ENCODE measurements at regions not wholly inside any gene's neighbourhood (a gene's known extent, or its start where the extent isn't known, plus 50 kb on each side); places are given as distances from the start of the nearest gene placed in this dataset.

DNA sequence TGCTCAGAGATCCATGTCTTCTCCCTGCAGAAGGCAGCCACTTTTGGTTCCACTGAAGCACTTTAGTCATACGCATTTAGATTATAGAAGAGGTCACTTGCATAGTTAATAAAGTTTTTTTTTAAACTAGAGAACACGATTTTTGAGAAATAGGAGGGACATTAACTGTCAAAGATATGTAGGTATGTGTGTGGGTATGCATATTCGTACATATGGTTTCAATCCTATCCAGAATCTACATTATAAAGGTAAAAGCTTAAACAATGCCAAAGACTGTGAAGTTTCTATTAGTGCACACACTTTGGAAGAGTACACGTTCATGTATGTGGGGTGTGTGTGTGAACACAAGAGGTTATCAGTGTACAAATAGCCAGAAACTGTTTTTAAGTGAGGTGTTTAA lies 103.2 kb downstream of the BTBD3 start:
- no peak for DNase-seq

DNA sequence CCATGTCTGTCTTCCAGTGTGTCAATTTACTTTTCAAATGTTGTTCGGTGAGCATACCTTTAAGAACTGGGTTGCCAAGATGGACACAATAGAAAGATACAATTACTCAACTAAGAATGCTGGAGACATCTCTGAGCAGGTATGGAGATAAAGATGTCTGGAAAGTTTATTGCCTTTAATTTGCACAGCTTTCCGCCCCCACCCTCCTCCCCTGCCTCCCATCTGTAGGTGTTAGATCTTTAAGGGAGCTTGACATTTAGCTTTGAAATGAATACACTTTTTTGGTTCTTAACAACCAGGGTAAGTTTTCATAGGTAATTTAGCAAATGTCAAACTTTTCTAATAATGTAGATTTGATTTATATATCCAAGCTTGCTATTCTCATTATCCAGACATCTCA lies 104.4 kb downstream of the BTBD3 start:
- DNase-seq = no peak

DNA sequence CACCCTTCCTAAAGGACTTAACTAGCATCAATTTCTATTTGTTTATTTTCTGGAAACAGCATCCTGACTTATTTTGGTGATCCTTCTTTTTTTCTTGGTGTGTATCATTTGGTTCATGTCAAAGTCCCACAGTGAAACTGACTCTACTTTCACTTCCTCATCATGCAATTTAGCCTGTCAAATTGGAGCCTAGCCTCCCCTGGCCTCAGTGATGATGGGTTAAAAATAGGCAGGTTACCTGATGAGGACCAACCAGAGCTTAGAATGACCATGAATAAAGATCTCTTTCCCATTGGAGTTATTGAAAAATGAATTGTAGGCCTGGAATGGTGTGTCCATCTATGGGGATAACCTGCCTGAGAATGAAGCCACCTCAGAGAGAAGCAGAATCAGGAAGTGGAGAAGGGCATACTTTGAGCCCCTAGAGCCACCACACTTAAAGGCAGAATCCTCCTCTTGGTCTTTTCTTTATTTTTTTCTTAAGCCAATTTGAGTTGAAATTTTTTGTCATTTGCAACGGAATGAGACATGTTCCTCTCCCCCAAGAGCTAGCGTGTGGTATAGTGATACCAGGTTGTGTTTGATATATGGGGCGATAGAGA lies 105.6 kb downstream of the BTBD3 start:
- DNase-seq = no peak

DNA sequence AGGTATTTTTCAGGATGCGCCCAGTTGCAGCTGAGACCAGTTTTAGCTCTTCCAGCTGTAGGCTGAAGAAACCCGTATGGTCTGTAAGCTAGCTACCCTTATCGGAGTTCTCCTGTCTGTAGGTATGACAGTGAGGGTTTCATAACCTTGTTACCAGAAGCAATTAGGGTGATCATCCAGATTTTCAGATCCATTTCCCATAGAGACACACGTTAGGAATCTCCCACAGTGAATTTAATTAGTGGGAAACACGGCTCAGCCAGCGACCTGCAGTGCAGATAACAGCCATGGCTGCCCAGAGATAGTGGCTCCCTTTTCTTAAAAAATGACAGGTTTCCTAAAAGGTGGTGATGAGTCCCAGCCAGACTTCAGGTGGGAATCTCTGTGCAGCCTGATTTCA lies 111.1 kb downstream of the BTBD3 start:
- no peak for DNase-seq

DNA sequence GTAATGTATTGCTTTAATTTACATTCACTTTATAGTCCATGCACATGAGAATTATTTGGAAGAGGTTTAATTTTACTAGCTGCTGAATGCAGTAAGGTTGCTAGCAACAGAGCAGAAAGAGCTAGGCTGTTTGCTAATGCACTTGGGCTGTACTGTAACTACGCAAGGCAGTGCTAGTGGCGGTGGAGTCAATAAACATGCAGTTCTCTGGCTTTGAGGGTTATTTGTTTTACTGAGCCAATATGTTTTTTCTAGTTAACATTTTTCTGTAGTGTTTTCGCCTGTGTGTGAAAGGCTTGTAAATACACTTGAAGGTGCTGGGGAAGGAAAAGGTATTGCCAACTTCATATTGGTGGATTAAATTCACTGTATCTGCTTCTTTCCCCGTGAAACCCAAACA lies 112.8 kb downstream of the BTBD3 start:
- no peak for DNase-seq

GRCh38 chr20:12036142-12036541 lies 118.4 kb downstream of the BTBD3 start:
- no peak for DNase-seq

DNA sequence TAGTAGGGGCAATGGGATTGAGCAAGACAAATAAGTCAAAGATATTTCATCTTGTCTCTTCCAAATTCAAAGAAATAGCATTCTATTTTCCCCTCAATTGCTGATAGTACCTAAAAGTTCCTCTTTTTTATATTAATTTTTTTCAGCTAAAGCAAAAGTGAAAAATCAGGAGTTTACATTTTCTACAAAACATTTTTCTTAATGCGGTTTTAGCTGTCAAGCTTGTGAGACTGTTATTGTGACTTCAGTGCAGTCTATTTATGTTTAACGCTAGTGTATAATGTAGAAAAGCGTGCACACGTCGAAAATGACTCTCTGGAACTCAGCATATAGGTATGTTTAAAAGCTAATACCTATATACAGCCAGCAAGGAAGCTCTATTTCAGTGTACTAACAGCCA lies 119.8 kb downstream of the BTBD3 start:
- DNase-seq = no peak

GRCh38 chr20:12040261-12040660 lies 122.6 kb downstream of the BTBD3 start:
- DNase-seq = no peak

DNA sequence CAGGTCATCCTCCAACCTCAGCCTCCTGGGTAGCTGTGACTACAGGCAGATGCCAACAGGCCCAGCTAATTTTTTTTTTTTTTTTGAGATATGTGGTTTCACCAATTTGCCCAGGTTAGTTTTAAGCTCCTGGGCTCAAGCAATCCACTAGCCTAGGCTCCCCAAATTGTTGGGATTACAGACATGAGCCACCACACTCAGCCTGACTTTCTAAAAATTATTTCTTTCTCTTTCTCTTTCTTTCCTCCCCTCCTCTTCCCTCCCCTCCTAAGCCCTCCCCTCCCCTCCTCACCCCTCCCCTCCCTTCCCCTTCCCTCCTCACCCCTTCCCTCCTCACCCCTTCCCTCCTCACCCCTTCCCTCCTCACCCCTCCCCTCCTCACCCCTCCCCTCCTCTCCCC lies 127.3 kb downstream of the BTBD3 start:
- no peak for DNase-seq

DNA sequence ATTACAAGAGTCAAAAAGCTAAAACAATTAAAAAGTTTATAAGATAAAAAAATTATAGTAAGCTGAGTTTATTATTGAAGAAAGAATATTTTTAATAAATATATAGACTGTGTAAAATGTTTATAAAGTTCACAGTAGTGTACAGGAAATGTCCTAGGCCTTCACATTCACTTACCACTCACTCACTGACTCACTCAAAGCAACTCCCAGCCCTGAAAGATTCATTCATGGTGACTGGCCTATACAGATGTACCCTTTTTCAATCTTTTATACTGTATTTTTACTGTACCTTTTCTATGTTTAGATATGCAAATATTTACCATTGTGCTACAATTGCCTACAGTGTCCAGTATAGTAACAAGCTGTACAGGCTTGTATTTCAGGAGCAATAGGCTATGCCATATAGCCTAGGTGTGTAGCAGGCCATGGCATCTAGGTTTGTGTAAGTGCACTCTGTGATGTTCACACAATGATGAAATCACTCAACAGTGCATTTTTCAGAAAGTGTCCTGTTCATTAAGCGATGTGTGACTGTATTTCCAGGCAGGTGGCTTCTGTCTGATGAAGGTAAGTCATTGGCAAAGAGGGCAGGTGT lies 130.2 kb downstream of the BTBD3 start:
- no peak for DNase-seq

GRCh38 chr20:12049125-12049524 lies 131.4 kb downstream of the BTBD3 start:
- DNase-seq = no peak

DNA sequence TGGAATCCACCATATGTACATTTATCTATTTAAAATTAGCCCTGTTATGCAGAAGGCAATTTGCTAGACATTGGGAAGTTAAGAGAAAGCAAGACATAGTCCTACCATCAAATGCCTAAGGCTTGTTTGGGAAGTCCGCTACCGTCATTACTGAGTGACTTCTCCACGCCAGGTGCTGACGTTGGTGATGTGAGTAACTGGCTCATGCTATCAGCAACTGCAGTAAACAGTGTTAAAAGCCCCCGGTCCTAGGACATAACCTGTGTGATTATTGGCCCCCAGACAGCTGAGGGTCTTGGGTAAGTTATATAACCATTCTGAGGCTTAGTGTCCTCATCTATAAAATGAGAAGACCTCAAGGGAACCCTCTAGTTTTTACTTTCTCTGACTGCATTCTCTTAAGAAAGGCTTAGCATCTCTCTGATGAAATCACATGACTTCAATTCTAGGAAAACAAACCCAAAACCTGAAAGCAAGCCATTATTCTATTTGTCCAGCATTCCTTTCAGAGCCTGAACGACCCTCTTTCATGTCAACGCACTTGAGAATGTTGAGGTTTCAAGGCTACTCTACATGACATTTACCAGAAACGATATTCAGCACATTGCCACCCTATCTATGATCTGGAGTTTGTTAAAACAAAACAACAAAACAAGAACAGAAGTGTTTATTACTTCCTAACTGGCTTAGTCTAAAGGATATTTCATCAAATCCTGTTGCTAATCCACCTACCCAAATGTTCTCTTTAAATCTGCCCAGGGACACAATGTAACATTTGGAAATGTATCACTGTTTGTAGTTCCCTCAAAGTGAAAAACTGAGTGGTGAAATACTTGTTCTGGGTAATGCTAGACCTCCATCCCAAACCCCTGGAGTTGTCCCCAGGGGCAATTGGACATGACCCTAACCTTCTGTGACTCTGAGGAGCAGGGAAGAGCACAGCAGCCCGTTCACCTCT lies 133.8 kb downstream of the BTBD3 start:
- no peak for DNase-seq

DNA sequence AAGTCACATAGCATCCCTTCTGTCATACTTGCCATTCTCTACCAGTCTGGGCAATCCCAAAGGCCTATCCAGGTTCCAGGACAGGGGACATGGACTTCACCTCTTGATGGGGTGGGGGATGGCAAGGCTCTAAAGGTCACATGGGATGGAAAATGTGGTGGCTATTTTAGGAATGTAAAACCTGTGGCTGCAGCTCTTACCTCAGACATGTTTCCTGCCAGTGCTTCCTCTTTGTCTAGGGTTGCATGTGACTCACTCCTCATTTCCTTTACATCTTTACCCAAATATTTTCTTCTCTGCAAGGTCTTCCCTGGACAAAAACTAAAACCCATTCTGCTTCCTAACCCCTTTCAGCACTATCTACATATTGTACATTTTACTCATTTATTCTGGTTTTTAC lies 135.7 kb downstream of the BTBD3 start:
- DNase-seq = no peak

DNA sequence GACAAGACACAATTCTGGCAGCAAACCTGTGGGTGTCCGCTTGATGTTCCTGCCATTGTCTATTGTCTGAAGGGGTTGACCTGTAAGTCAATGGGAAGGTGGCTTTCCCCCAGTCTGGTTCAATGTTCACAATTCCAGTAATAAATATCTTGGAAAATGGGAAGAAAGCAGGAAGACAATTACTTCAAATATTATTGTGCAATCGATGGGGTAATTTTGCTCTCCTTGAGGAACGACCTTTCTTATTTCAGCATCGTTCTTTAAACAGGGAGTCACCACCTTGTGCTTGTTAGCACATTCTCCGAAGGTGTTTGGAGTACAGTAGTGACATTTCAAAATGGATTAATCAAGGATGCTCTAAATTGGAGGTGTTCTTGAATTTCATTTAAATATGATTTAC lies 136.9 kb downstream of the BTBD3 start:
- no peak for DNase-seq

GRCh38 chr20:12055161-12055560 lies 137.5 kb downstream of the BTBD3 start:
- no peak for DNase-seq

DNA sequence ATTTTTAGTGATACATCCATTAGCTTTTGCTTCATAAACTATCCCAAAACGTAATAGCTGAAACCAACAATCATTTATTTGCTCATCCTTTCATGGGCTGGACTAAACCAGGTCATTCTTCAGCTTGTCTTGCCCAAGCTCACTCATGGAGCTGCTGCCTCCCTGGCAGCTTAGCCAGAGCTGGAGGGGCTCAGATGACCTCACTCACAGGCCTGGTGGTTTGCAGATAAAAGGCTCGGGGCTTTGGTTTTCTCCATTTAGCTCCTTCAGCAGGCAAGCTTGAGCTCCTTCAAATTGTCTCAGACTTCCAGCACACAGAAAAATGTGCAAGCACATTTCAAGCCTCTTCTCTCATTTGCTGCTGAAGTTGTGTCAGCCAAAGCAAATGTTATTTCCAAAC lies 139.1 kb downstream of the BTBD3 start:
- DNase-seq = peak in 1 of 56 donors; percentile 8

DNA sequence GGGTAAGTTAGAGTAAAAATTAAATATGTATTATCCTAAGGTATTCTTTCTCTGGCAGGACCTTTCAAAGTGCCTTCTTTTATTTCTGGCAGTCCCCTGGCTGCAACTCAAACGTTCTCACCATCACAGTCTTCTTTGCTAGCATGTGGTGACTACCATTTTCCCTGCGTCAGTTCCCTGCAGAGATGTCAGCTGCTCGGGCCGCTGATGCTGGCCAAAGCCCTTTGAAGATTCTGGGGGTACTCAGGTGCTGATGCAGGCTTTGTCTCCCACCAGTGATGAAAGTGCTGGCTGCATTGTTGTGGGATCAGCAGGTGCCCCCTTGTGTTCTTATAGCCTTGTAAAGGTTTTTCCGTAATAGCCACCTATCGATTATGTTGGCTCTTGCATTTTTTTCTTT lies 140.1 kb downstream of the BTBD3 start:
- no peak for DNase-seq

GRCh38 chr20:12058216-12058615 lies 140.5 kb downstream of the BTBD3 start:
- DNase-seq = no peak

GRCh38 chr20:12061466-12061865 lies 143.8 kb downstream of the BTBD3 start:
- DNase-seq = no peak

DNA sequence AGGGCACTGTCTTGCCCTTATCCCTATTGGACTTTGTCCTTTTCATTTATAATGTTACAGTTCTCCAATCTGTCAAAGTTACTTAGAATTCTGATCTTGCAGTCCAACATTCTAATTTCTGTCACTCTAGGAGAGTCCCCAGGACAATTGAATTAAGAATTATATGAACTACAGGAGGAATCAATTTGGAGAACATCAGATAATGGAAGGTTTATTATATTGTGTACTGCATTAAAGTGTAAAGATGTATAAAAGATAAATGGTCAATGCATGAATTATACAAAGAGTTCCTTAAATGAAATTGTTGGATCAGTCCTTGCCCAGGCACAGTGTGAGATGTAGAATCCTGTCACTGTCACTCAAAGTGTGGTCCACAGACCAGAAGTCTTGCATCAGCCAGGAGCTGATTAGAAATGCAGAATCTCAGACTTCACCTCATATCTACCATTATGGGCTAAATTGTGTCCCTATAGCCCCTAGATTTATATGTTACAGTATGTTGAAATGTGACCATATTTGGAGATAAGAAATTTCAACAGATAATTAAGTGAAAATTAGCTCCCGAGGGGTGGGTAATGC lies 145.5 kb downstream of the BTBD3 start:
- DNase-seq = no peak

DNA sequence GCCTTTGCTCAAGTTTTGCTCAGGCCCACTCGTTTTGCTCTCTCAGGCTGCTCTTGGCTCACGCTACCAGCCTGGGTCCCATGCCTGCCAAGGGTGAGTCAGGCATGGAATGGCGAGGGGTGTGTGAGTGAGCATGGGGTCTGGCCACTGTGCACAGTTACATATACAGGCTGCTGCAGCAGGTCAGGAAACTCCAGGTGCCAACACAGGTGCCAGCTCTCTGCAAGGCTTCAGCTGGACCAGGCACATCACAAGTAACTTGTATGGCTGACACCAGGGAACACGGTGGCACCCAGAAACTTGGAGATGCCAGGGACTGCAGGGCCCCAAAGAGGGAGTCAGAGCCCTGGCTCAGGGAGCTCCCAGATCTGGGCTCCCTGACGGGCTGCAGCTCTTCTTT lies 146.8 kb downstream of the BTBD3 start:
- no peak for DNase-seq

DNA sequence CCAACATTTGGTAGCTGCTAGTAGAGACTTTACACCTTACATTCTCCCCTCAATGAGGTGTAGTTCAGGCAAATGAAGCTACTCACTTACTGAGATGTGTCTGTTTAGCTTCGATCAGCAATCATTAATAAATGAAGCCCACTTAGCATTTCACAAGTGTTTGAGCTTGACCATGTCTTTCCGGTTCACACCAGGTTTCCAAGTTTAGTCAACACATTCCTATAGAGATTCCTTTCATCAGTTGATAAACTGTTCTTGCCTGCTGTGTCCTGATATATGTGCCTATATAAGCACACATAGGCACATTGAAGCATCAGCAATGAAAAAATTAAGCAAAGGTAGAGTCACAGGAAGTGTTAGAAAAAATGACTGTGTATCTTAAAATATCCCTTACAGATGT lies 150.0 kb downstream of the BTBD3 start:
- no peak for DNase-seq

Data from amygdala (tissue), 56 donors.